GM18502 (cell line): ENCODE measurements at regions not wholly inside any gene's neighbourhood (a gene's known extent, or its start where the extent isn't known, plus 50 kb on each side); places are given as distances from the start of the nearest gene placed in this dataset.

Experiments
- ATAC-seq: cut with Tn5 transposase; IDR thresholded peaks from one replicate; pipeline ENCODE4 v1.9.1; 2021; ENCODE audit warnings: mild to moderate bottlenecking; ENCODE audit not compliant: unreplicated experiment, poor library complexity

DNA sequence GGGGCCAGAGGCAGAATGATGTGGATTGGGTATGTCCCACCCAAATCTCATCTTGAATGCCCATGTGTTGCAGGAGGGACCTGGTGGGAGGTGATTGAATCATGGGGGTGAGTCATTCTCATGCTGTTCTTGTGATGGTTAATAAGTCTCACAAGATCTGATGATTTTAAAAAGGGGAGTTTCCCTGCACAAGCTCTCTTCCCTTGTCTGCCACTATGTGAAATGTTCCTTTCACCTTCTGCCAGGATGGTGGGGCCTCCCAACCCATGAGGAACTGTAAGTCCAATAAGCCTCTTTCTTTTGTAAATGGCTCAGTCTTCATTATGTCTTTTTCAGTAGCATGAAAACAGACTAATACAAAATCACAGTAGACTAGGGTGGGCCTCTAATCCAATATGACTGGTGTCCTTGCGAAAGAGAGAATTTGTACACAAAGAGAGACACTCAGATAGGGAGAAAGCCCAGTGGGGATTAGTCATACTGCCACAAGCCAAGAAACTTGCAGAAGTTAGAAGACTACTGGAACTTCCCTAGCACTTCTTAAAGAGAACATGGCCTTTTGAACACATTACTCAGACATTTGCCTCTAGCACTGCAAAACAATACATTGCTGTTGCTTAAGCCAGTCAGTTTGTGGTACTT, 68.4 kb downstream of the ANXA1 start:
- ATAC-seq: peak; percentile 92

DNA sequence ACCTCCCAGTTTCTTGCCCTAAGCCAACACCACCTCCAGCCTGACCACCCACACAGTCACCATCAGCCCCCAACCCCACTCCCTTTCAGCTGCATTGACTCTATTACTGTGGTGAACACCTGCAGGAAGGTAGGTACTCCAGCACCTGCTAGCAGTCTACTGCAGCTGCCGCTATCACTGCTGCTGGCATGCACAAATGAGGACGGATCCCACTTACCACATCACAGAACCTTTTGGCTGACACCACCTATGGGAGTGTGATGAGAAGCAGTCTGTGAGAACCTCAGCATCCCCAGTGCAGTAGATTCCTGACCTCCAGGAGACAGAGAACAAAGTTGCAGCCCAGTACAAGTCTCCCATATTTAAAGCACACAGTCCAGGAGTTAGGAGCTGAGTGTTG, 71.9 kb downstream of the ANXA1 start:
- ATAC-seq: no peak

- no peak for ATAC-seq
Observed at GRCh38 chr9:73229543-73229942, 77.9 kb downstream of the ANXA1 start.

GRCh38 chr9:73230251-73230650, 78.6 kb downstream of the ANXA1 start:
- no peak for ATAC-seq

GRCh38 chr9:73231203-73231602, 79.5 kb downstream of the ANXA1 start:
- peak; percentile 61 for ATAC-seq

DNA sequence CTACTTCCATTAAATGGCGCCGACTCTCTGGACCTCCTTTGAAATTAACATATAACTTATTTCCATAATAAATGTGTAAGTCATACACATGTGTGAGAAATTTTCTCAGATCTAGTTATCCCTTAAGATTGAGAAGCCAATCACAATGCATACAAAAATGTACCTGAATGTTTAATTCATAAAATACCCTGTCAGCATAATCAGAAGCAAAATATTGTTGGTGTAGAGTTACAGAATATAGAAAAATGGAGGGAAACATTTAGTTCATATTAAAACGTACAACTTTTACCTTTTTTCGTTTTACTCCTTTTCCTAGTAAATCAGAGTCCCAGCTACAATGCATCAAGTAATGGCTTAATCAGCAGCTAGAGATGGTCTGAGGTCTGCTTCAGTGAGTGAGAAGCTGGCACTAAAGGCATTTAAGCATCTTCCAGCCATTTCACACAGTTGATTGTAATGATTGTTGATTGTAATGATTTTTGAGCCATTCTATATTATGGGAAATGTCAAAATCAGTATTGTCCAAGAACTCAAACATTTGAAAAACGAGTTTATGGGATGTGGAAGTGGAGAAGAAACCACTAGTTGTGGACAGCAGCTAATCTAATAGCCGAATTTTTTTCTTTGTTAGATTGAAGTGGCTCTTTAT, 81.8 kb downstream of the ANXA1 start:
- no peak for ATAC-seq

DNA sequence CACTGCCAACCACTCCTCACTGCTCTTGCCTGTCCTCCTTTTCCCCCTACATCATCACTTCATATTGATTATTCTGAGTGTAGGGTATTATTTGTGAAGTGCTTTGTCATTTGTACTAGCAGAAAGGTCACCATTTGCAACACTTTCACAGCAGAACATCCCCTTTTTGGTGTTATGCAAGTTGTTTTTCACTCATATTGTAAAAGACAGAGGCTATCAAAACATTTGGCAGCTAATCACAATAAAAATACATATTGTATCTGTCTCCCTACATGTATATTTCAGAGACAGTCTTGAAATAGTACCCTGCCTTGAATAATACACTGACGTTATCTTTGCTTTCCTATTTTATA, 82.3 kb downstream of the ANXA1 start:
- ATAC-seq: no peak

- no peak for ATAC-seq
Observed at GRCh38 chr9:73237140-73237539, 85.5 kb downstream of the ANXA1 start.

DNA sequence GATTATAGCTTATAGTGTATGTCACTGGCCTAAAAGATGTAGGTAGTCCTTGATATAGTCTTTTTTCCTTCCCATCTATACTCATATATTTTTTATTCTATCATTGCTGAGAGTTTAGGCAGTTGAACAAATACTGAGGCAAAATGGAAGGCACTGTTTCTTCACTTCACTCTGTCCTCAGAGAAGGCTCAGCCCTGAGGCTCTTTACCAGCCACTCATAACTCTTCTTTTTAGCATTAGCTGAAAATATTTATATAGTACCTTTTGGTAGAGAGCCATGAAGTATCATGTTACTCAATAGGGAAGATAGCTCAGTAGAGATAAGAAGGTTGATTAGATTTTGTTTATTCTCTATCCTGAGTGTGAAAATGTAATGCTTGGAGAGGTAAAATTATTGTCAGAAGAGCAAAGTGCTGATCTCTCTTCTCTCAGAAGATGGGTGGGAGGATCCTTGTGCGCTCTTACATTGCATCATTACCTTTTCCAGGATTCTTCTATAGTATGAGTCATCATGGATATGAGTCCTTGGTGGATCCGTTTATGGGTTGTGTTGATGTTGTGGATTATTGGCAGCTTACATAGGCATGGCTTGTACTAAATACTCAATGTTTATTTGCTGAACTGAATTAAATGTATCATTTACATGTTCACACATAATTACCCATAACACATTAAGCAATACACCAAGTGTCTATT, 88.1 kb downstream of the ANXA1 start:
- no peak for ATAC-seq

DNA sequence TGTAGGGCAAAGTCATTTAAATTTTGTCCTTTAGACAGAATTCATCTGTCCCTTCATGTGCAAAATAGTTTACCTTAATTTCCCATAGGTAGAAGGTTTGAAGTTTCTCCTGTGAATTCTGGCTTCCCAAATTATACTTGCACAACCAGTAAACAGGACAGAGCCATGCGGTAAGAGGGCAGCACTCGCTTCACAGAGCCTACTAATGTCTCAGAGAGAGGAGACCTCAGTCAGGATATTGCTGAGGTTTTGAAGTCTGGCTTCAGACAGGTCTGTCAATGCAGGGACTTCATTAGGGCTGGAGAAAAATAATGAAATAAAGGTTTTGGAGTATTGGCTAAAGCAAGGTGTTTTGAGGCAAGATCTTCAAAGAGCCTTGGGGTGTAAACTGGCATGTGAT, 91.4 kb downstream of the ANXA1 start:
- ATAC-seq: no peak

- no peak for ATAC-seq
Observed at GRCh38 chr9:73259086-73259696, 107.5 kb downstream of the ANXA1 start.

DNA sequence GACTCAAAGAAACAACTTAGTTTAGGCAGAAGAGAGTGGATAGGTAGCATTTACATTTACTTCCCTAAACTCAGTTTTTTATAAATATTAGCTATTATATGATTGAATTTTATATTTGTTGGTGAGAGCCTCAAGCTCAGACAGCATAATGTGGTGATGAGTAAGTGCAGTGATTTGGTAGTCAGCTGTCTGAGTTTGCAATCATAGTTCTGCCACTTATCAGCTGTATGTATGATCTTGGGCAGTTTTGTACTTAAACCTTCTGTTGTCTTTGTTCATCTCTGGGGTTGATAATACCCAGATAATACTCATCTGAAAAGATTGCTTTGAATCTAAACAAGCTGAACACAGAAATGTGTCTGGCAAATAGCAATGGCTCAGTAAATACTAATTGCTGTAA, 108.8 kb downstream of the ANXA1 start:
- no peak for ATAC-seq

DNA sequence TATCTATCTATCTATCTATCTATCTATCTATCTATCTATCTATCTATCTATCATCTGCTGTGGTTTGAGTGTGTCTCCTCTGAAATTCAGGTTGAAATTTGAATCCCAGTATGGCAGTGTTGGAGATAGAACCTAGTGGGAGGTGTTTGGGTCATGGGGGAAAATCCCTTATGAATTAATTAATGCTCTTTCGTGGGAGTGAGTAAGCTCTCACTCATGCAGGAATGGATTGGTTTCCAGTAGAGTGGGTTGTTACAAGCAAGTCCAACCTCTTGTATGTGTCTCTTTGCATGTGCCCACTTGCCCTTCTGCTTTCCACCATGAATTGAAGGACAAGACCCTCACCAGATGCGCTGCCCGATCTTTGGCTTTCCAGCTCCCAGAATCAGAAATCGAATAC, 113.0 kb downstream of the ANXA1 start:
- ATAC-seq: no peak

DNA sequence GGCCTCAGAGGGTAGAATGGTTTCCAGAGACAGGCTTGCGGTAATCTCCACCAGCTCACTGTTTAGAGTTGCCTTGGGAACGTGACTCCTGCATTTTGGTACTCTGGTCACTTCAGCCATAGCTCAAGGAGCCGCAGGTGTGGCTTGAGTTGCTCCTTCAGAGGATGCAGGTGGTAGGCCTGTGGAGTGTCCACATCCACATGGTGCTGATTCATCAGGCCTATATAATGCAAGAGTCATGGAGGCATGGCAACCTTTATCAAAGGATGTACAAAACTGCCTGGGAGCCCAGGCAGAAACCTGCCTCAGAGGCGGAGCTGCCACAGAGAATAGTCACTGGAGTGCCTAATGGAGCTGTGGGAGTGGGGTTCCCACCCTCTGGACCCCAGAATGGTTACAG, 114.2 kb downstream of the ANXA1 start:
- no peak for ATAC-seq

- ATAC-seq: no peak
Observed at GRCh38 chr9:73269430-73270101, 117.9 kb downstream of the ANXA1 start.

DNA sequence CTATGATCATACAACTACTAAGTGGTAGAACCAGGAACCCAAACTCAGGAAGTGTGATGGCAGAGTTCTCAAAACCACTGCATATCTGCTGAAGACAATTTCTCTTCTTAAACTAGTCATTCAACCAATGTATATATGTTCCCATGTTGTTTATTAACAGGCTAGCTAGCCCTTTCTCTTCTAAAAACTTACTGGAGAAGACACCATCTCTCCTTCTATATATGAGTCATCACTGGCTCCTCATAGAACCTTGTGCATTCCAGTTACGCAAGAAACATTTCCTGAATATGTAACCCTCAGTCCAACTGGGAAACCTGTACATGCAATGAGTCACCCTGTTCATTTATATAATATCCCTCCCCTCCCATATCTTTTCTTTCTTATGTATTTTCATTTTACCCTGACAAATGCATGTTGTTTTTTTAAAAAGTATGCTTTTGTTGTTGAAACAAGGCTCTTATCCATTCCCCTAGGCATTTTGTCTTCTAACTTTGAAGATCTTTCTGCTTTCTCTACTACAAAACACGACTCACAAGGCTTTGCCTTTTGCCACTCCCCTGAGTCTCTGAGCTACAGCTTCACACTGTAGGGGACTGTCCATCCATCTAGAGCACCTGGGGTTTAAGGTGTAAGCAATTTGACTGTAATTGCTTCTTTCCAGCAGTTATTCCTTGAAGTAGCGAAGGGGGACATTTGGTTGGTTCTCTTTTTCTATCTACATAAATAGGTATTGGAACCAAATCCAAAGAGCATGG, 119.5 kb downstream of the ANXA1 start:
- peak; percentile 57 for ATAC-seq

GRCh38 chr9:73280113-73280512, 128.4 kb downstream of the ANXA1 start:
- ATAC-seq: no peak

- ATAC-seq: no peak
Observed at GRCh38 chr9:73284377-73284776, 132.7 kb downstream of the ANXA1 start.

DNA sequence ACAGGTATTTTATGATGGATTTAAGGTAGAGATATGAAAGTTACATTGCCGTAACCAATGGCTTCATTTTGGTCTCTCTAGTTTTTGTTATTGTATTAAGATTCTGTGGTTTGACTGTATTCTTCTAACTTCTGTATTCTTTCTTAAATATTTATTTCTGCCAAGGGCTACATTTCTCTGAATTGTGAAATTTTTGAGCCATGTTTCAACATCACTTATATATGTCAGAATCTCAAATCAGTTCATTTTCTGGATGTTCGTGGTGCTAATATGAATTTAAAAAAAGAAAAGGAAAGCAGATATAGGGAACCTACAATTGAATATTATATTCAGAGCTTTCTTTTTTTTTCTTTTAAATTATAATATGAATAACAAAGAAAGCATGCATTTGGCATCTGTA, 142.7 kb downstream of the ANXA1 start:
- ATAC-seq: no peak

DNA sequence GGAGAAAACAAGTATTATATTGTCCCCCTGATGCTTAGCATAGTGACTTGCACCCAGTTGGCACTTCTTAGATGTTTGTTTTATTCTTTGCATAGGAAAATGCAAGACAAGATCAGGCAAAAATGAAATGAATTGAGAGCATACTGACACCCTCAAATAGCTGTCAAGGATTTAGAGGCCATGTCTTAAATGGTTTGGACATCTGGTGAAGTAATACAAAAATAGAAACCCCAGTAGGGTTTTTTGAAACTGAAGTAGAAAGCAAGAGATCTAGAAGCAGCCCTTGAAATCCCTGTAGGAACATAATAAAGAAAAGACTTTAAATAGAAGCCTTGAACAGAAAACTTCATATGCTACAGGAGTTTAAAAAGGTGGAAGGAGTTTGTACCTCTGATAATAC, 174.3 kb downstream of the ANXA1 start:
- ATAC-seq: no peak
